AG04450 (cell line): ENCODE measurements at regions not wholly inside any gene's neighbourhood (a gene's known extent, or its start where the extent isn't known, plus 50 kb on each side); places are given as distances from the start of the nearest gene placed in this dataset.

Experiments used
- CTCF ChIA-PET: fragments of 300-600, 350-600 bp; formaldehyde crosslinking; extraction: SDS; loops from one replicate; lab custom pipeline; 2022; ENCODE audit warnings: antibody characterized with exemption, inconsistent platforms; lab: Charles Lee
- POLR2A ChIA-PET: fragments of 350-600 bp; formaldehyde crosslinking; extraction: SDS; loops from one replicate; lab custom pipeline; 2021; ENCODE audit warnings: antibody characterized with exemption, inconsistent platforms; lab: Yijun Ruan, JAX
- DNase-seq: peaks from one replicate; pipeline ENCODE4 v3.0.0-alpha.2; 2011; ENCODE audit warnings: low read depth, low spot score
- H3K27ac ChIP-seq: one replicate; pipeline ENCODE4 v1.5.1; 2012; ENCODE audit warnings: low read depth, low read length, control low read depth
- H3K27me3 ChIP-seq: one replicate; pipeline ENCODE4 v1.6.0; 2012; ENCODE audit warnings: low read length; ENCODE audit not compliant: control insufficient read depth, insufficient read depth
- H3K4me3 ChIP-seq: 2 replicates; pipeline ENCODE4 v1.5.1; 2011; ENCODE audit warnings: mild to moderate bottlenecking, low read depth, low read length, control low read depth
- H3K9me3 ChIP-seq: 2 replicates; pipeline ENCODE4 v1.5.1; 2012; ENCODE audit warnings: low read length; ENCODE audit not compliant: control insufficient read depth, insufficient read depth
- CTCF ChIP-seq: IDR thresholded peaks from 2 replicates; pipeline ENCODE4 v1.5.1; 2011; ENCODE audit warnings: low read depth, low read length, control low read depth, inconsistent platforms

- ChIA-PET CTCF (interaction anchor here (1.3 kb wide), 1 partner anchor 459 kb away, joined by 4 read pairs; no protein-coding TSS in a partner anchor), POLR2A (no interaction called here)
- no peak overlapping the region for H3K4me3 ChIP-seq
- no peak for DNase-seq
- H3K27ac ChIP-seq = no peak overlapping the region
- no peak for TF ChIP-seq CTCF
- no peaks in the 10 kb centered on the region for H3K27me3 ChIP-seq
- H3K9me3 ChIP-seq = no peaks in the 10 kb centered on the region
Observed at GRCh38 chr7:115221456-115221855, 299.6 kb downstream of the MDFIC start.

- Histone ChIP-seq H3K27ac (no peak overlapping the region), H3K9me3 (no peaks in the 10 kb centered on the region), H3K27me3 (no peaks in the 10 kb centered on the region), H3K4me3 (no peak overlapping the region)
- POLR2A ChIA-PET = no interaction called here
- no peak for TF ChIP-seq CTCF
- DNase-seq = no peak
- CTCF ChIA-PET = interaction anchor here (0.6 to 3.0 kb wide), 5 partner anchors 13 to 1136 kb away, joined by 3 to 31 read pairs (median 3); no protein-coding TSS in a partner anchor
Observed at GRCh38 chr7:115218076-115218475, 296.2 kb downstream of the MDFIC start.

- DNase-seq = no peak
- H3K27ac ChIP-seq = no peak overlapping the region
- ChIA-PET CTCF (interaction anchor here (0.7 to 3.0 kb wide), 5 partner anchors 14 to 1136 kb away, joined by 3 to 31 read pairs (median 3); no protein-coding TSS in a partner anchor), POLR2A (no interaction called here)
- H3K27me3 ChIP-seq = no peaks in the 10 kb centered on the region
- H3K9me3 ChIP-seq = no peaks in the 10 kb centered on the region
- no peak overlapping the region for H3K4me3 ChIP-seq
- TF ChIP-seq CTCF = peak; percentile 31; the same call in 1 of the 2 replicates
Observed at GRCh38 chr7:115217373-115217772, 295.5 kb downstream of the MDFIC start.

GRCh38 chr7:115216652-115217051 lies 294.8 kb downstream of the MDFIC start:
- ChIA-PET POLR2A (no interaction called here), CTCF (interaction anchor here (0.6 to 3.0 kb wide), 6 partner anchors 11 to 351 kb away, joined by 3 to 31 read pairs (median 3); no protein-coding TSS in a partner anchor)
- H3K9me3 ChIP-seq = no peaks in the 10 kb centered on the region

More at GRCh38 chr7:115216652-115217051, 294.8 kb downstream of the MDFIC start:
- TF ChIP-seq CTCF = no peak
- Histone ChIP-seq H3K27me3 (no peaks in the 10 kb centered on the region), H3K4me3 (no peak overlapping the region), H3K27ac (no peak overlapping the region)
- no peak for DNase-seq
